HG02938 (cell line): ENCODE measurements at regions not wholly inside any gene's neighbourhood (a gene's known extent, or its start where the extent isn't known, plus 50 kb on each side); places are given as distances from the start of the nearest gene placed in this dataset.

Experiments
- ATAC-seq: cut with Tn5 transposase; IDR thresholded peaks from one replicate; pipeline ENCODE4 v1.9.1; 2021; ENCODE audit warnings: mild to moderate bottlenecking, moderate library complexity; ENCODE audit not compliant: unreplicated experiment

GRCh38 chr15:70291305-70292075 lies 193.8 kb upstream of the TLE3 start:
- no peak for ATAC-seq

- ATAC-seq, result no peak
Observed at GRCh38 chr15:70290708-70291107, 193.0 kb upstream of the TLE3 start.

- ATAC-seq, result no peak
Observed at GRCh38 chr15:70289191-70289955, 191.7 kb upstream of the TLE3 start.

- ATAC-seq, result no peak
Observed at GRCh38 chr15:70286113-70286806, 188.5 kb upstream of the TLE3 start.

GRCh38 chr15:70284438-70285214 lies 186.9 kb upstream of the TLE3 start:
- no peak for ATAC-seq

- ATAC-seq, result no peak
Observed at GRCh38 chr15:70283511-70283910, 185.8 kb upstream of the TLE3 start.

- ATAC-seq, result no peak
Observed at GRCh38 chr15:70281811-70282307, 184.1 kb upstream of the TLE3 start.

GRCh38 chr15:70281261-70281810 lies 183.6 kb upstream of the TLE3 start:
- ATAC-seq, result no peak

- ATAC-seq, result no peak
Observed at GRCh38 chr15:70280781-70281180, 183.1 kb upstream of the TLE3 start.

- no peak for ATAC-seq
Observed at GRCh38 chr15:70279096-70279495, 181.4 kb upstream of the TLE3 start.

GRCh38 chr15:70278644-70279043 lies 180.9 kb upstream of the TLE3 start:
- ATAC-seq, result no peak

GRCh38 chr15:70277556-70277955 lies 179.8 kb upstream of the TLE3 start:
- no peak for ATAC-seq

GRCh38 chr15:70276401-70276800 lies 178.7 kb upstream of the TLE3 start:
- ATAC-seq, result no peak

GRCh38 chr15:70275461-70276138 lies 177.9 kb upstream of the TLE3 start:
- no peak for ATAC-seq

GRCh38 chr15:70274908-70275307 lies 177.2 kb upstream of the TLE3 start:
- no peak for ATAC-seq

- ATAC-seq, result no peak
Observed at GRCh38 chr15:70274255-70274880, 176.7 kb upstream of the TLE3 start.

- no peak for ATAC-seq
Observed at GRCh38 chr15:70273808-70274207, 176.1 kb upstream of the TLE3 start.

GRCh38 chr15:70272565-70273355 lies 175.0 kb upstream of the TLE3 start:
- ATAC-seq, result no peak
